IPS-NIHi7 (cell line): ENCODE measurements at regions not wholly inside any gene's neighbourhood (a gene's known extent, or its start where the extent isn't known, plus 50 kb on each side); places are given as distances from the start of the nearest gene placed in this dataset.

Experiments
- DNase-seq: peaks from one replicate; pipeline ENCODE4 v3.0.0; 2012; ENCODE audit warnings: mixed read lengths; ENCODE audit errors: extremely low spot score

DNA sequence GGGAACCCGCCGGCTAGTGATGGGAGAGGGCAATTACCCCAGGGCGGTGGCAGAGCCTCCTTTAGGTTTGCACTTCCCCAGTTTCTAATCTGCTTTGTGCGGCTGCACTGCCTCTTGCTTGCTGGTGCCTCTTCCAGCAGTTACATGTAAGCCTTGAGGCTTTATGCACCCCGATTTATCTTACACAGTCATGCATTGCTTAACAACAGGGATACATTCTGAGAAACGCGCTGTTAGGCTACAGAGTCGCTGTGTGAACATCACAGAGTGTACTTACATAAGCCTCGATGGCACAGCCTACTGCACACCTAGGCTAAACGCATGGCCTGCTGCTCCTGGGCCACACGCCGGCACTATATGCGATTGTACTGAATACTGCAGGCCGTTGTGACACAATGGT is 155.6 kb upstream of the MKI67 start:
- DNase-seq: no peak

DNA sequence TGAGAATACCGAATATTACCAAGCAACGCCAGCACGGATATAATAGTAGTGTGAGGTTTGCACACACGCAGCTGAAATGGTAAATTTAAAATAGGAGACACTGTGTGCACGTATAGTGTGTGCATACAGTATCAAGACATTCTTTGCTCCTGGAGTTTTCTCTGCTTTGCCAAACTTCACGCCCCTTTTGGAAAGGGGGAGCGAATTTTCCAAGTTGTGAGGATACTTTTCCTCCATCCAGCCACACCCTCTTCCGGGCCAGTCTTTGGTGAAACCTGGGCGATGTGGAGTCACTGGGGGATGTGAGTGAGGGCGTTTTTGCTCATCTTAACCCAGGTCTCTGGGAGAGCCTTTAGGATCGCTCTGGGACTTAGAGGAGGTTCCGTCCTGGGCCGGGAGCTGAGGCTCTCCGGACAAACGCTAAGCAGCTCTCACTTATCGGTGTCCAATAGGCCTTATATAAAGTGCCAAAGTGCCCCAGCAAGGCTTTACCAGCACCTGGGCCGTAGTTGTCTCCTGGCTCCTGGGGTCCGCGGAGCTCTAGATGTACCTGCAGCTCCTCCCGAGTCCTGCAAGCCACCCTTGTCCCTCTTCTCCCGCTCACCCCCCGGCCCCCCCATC is 160.0 kb upstream of the MKI67 start:
- peak; percentile 22 for DNase-seq

- peak; percentile 62 for DNase-seq
Measured at GRCh38 chr10:128286762-128287500, 160.7 kb upstream of the MKI67 start.

GRCh38 chr10:128287921-128288320 is 161.7 kb upstream of the MKI67 start:
- no peak for DNase-seq

- no peak for DNase-seq
Measured at GRCh38 chr10:128289621-128290020, 163.4 kb upstream of the MKI67 start.

DNA sequence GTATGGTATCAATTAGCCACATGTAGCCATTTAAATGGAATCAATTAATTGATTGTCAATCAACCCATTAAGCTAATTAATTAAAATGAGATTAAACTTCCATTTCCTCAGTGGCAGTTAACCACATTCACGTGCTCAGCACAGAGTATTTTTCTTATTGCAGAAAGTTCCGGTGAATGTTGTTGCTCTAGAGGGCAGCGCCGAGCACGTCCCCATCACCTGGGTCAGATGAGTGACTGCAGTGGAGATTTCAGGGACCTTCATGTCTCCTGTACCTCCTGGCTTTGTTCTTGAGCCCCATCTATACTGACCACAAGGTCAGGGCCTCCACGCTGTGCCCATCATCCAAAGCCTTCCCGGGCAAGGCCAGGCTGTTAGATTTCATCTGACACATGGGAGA is 168.8 kb upstream of the MKI67 start:
- peak; percentile 30 for DNase-seq

DNA sequence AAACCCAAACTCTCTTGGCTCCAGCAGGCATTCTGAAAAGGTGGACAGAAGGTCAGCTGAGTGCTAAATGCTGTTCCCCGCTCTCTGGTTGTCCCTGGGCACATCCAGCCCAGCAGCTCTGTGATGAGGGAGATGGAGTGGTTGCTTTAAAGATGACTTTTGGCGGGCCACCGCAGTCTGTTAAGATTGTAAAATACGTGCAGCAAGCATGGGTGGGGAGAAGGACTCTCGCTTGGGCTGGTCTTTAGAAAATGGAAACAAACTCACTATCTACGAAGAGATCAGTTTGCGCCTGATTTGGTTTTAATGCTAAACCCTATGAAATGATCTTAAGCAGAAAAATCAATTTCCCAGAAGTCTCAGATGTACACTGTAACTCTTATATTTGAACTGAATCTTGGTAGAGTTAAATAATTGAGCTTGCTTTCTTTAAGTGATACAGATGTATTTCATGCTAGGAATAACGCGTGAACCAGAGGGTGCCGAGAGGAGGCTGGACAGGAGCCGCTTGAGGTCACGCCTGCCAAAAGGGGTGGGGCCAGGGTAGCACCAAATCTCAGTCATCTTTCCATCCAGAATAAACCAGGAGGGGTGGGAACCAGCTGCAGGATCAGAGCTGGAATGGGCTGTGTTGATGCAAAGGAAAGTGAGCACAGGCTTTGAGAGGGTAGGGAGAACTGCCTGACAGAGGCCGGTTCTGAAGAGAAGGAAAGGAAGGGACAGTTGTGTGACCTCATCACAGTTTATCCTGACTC is 170.2 kb upstream of the MKI67 start:
- DNase-seq: no peak

DNA sequence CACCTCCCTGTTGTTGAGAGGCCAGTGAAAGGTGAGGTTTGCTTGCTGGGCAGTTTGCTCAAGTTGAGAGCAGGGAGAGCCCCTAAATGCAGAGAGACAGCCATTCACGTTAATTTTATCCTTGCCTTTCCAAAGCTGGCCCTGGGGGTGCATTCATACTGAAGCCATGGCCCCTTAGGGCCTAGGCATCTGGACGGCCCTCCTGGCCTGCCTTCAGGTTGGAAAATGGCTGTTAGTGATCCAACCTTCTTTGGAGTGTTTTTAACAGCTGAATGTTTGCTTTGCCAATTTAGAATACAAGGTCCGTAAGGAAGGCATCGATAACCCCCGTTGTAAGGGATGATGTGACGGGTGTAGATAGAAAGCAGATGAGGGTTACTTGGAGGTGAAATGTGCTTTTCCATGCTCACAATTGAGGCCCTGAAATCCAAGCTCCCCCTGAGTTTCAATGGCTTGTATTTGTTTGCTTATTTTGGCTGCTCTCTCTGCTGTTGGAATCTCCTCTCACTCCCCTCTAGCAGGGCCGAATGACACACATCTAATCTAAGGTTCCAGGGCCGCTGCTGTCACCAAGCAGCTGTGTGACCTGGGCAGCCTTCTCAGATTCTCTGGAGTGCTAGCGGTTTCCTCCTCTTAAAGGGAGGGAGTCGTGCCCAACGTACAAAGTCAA is 171.6 kb upstream of the MKI67 start:
- DNase-seq: no peak

- DNase-seq: no peak
Measured at GRCh38 chr10:128298587-128298986, 172.4 kb upstream of the MKI67 start.

DNA sequence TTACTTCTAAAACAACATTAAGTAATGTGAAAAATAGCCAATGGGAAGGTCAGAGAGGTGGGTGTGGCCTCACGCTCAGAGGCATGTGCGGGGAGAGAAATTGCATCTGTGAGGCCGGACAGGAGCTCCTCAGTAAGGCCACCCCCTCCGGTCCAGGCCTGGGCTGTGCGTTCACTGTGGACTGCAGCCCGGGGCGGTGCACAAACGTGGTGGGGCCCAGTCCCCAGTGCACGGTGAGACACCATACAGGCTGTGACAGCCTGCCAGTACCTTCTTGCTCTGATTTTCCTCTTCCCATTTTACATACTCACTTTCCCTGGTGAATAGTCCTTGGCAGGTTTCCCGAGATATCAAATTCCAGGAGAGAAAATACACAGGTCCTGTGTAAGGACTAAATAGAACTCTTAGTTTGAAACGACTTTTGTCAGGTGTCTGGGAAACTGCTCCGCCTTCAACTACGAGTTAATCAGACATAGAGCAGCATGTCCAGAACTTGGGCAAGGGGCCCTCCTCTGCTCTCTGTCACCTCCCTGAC is 174.1 kb upstream of the MKI67 start:
- DNase-seq: no peak

GRCh38 chr10:128301051-128301450 is 174.8 kb upstream of the MKI67 start:
- DNase-seq: no peak

DNA sequence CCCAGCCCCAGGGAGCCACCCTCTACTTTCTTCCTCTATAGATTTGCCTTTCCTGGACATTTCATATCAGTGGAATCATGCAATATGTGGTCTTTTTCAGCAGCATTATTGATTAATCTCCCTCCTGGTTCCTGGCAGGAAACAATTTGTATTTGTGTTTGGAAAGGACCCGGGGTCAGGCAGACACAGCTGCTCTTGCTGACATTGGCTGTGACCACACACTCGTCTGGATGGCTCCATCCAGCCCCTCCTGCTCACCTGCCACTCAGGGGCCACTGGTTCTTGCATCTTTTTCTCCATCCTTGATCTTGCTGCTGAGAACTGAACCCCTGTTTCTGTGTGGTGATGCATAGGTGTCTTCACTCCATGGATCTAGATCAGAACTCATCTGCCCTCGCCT is 176.6 kb upstream of the MKI67 start:
- DNase-seq: no peak

- no peak for DNase-seq
Measured at GRCh38 chr10:128304271-128304670, 178.0 kb upstream of the MKI67 start.

- no peak for DNase-seq
Measured at GRCh38 chr10:128305601-128306345, 179.6 kb upstream of the MKI67 start.

GRCh38 chr10:128306535-128306934 is 180.3 kb upstream of the MKI67 start:
- no peak for DNase-seq

GRCh38 chr10:128306966-128307365 is 180.7 kb upstream of the MKI67 start:
- no peak for DNase-seq

- DNase-seq: no peak
Measured at GRCh38 chr10:128307820-128308219, 181.6 kb upstream of the MKI67 start.

DNA sequence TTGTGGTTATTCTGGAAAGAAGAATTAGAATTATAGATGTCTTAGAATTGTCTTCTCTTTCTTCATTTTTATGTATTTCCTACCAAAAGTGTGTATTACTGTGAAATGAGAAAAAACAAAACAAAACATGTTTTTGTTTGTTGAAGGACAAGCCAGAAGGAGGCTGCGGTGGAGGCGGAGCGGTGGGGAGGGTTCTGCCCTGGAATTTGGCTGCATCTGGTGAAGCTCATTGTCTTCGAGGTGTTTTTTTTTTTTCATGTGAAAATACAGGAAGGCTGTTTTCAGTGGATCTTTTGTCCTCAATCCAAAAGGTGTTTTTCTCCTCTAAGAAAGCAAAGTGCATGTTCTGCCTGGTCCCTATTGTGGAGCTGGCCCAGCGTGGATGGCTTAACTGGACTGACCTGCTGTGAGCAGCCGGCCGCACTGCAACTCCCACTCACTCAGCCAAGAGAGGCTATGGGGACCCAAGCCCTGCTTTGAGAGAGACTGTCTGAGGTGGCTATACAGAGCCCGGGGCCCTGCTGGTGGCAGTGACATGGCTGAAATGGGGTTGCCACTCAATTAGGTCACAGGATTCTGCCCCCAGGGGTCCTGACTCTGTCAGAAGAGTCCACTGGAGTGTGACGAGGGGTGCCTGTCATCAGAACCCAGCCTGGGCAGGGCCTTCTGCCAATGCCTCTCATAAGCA is 184.9 kb upstream of the MKI67 start:
- peak; percentile 50 for DNase-seq

- no peak for DNase-seq
Measured at GRCh38 chr10:128312250-128312649, 186.0 kb upstream of the MKI67 start.

DNA sequence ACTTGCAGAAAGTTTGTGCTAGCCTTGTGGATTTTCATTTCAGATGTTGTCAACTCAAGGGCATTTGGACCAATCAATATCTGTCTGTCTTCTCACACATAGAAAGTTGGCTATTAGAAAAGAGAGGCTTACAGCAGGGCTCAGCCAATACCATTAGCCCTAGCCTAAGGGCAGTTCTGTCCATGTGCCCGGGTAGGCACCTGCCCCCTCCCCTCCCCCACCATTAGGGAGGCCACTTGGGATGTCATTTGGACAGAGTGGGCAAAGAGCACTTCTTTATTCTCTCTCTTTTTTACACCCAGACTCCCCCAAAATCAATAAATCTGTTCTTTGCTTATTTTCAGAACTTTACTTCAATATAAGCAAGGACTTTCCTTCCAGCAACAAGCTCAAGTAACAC is 188.5 kb upstream of the MKI67 start:
- DNase-seq: no peak
